DND-41 (cell line): ENCODE measurements at regions not wholly inside any gene's neighbourhood (a gene's known extent, or its start where the extent isn't known, plus 50 kb on each side); places are given as distances from the start of the nearest gene placed in this dataset.

ENCODE experiments used
- EZH2 ChIP-seq: IDR thresholded peaks from 3 replicates; pipeline ENCODE4 v1.6.1; 2012; ENCODE audit warnings: borderline replicate concordance, low read depth, mild to moderate bottlenecking, moderate library complexity, low read length, inconsistent platforms; ENCODE audit not compliant: severe bottlenecking
- TF ChIP-seq, protein P1 (sequence below): IDR thresholded peaks from 2 replicates; pipeline ENCODE4 v1.5.1; 2012; ENCODE audit warnings: borderline replicate concordance, low read length, moderate library complexity, mild to moderate bottlenecking; ENCODE audit not compliant: poor library complexity, severe bottlenecking; ENCODE audit errors: extremely low read depth

DNA sequence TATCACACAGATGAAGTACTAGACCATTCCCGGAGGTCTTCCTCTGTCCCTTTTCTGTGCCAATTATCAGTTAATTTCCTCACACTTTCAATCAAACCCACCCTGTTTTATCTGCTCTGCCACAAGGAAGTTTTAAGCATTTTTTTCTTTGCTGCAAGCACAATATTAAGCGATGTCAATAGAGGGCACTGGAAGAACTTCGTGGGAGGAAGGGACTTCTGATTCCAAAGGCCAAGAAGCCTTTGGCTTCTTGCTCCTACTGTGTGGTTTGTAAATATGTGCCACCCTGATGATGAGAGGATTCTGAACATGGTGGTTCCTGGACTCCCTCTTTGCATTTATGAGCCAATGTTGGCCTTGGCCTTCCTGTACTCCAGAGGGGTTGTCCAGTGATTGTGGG, 1712.5 kb upstream of the C9orf72 start:
- TF ChIP-seq, protein P1, sequence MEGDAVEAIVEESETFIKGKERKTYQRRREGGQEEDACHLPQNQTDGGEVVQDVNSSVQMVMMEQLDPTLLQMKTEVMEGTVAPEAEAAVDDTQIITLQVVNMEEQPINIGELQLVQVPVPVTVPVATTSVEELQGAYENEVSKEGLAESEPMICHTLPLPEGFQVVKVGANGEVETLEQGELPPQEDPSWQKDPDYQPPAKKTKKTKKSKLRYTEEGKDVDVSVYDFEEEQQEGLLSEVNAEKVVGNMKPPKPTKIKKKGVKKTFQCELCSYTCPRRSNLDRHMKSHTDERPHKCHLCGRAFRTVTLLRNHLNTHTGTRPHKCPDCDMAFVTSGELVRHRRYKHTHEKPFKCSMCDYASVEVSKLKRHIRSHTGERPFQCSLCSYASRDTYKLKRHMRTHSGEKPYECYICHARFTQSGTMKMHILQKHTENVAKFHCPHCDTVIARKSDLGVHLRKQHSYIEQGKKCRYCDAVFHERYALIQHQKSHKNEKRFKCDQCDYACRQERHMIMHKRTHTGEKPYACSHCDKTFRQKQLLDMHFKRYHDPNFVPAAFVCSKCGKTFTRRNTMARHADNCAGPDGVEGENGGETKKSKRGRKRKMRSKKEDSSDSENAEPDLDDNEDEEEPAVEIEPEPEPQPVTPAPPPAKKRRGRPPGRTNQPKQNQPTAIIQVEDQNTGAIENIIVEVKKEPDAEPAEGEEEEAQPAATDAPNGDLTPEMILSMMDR: no peak
- TF ChIP-seq EZH2: no peak
